ENCODE measurements at regions not wholly inside any gene's neighbourhood (a gene's known extent, or its start where the extent isn't known, plus 50 kb on each side); places are given as distances from the start of the nearest gene placed in this dataset.
"Not testable (repeated sequence)": the region's sequence is repeated elsewhere in the genome, so short reads cannot be mapped to it uniquely, and the experiment has no call there.

GRCh38 chr11:127772938-127773337 lies 772.4 kb upstream of the KIRREL3 start:
- TF ChIP-seq CTCF, POLR2A (IDR thresholded peaks at IDR 0.05): not testable (repeated sequence)
